Glutamatergic neuron (in vitro differentiated cells): ENCODE measurements at regions not wholly inside any gene's neighbourhood (a gene's known extent, or its start where the extent isn't known, plus 50 kb on each side); places are given as distances from the start of the nearest gene placed in this dataset.

Experiments
- DNase-seq: peaks from one replicate; pipeline ENCODE4 v3.0.0; 2022
- H3K27ac Mint-ChIP-seq: one replicate; pipeline ENCODE4 v1.8.0; 2020; ENCODE audit warnings: mild to moderate bottlenecking, mixed read lengths, inconsistent platforms; ENCODE audit not compliant: unreplicated experiment
- H3K27me3 Mint-ChIP-seq: one replicate; pipeline ENCODE4 v1.8.0; 2020; ENCODE audit warnings: mild to moderate bottlenecking, moderate library complexity, mixed read lengths, inconsistent platforms; ENCODE audit not compliant: unreplicated experiment
- H3K36me3 Mint-ChIP-seq: one replicate; pipeline ENCODE4 v1.8.0; 2020; ENCODE audit warnings: mild to moderate bottlenecking, mixed read lengths, inconsistent platforms; ENCODE audit not compliant: unreplicated experiment
- H3K4me1 Mint-ChIP-seq: one replicate; pipeline ENCODE4 v1.8.0; 2020; ENCODE audit warnings: mild to moderate bottlenecking, low read depth, mixed read lengths, inconsistent platforms; ENCODE audit not compliant: unreplicated experiment
- H3K4me3 Mint-ChIP-seq: one replicate; pipeline ENCODE4 v1.8.0; 2020; ENCODE audit warnings: mild to moderate bottlenecking, mixed read lengths, inconsistent platforms; ENCODE audit not compliant: unreplicated experiment
- H3K9me3 Mint-ChIP-seq: one replicate; pipeline ENCODE4 v1.8.0; 2020; ENCODE audit warnings: mild to moderate bottlenecking, moderate library complexity, mixed read lengths, inconsistent platforms; ENCODE audit not compliant: unreplicated experiment
- CTCF ChIP-seq: fragments of 200-600 bp; sonication (generic); IDR thresholded peaks from one replicate; pipeline ENCODE4 v1.5.0; 2021; ENCODE audit not compliant: partially characterized antibody, unreplicated experiment

DNA sequence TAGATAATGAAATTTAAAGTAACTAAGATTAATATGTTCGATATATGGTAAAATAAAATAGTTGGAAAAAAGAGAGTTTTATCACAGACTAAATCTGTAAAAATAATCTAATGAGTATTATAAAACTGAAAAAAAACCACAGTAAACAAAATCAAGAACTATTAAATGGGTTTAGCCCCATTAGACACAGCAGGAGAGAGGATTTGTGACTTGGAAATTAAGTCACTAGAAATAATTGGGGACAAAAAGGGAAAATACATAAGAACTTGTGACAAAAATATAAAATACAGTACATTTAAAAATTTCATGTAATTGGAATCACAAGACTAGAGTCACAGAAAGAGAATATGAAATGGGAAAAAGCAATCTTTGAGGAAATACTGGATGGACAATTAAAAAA is 1114.6 kb upstream of the KLHL29 start:
- no peak for TF ChIP-seq CTCF
- peaks cover 3% of the 10 kb centered on the region for H3K4me1 Mint-ChIP-seq
- no peak overlapping the region for H3K4me3 Mint-ChIP-seq
- peaks cover 12% of the 10 kb centered on the region for H3K36me3 Mint-ChIP-seq
- peaks cover 1% of the 10 kb centered on the region for H3K27me3 Mint-ChIP-seq
- no peak overlapping the region for H3K27ac Mint-ChIP-seq
- H3K9me3 Mint-ChIP-seq, result peaks cover 4% of the 10 kb centered on the region
- no peak for DNase-seq

- TF ChIP-seq CTCF, result no peak
- no peak overlapping the region for H3K27ac Mint-ChIP-seq
These were observed 1111.1 kb upstream of the KLHL29 start for GRCh38 chr2:22273853-22274252.

DNA sequence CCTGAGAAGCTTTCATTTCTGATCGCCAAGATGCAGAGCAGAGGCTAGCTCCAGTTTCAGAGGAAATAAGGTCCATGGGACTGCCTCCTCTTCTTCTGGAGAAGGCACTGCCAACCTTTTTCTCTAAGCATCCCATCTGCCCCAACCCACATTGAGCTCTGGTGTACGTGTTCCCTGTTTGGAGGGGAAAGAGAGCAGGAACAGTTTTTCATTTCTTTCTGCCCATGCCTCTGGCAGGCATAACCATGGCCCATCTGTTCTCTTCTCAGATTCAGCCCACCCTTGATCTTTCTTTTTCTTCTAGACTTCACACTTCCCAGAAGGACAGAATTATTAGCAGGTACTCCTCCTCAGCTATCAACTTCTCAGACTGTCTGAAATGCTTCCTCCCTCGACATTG is 1110.3 kb upstream of the KLHL29 start:
- H3K36me3 Mint-ChIP-seq, result peaks cover 12% of the 10 kb centered on the region
- peaks cover 4% of the 10 kb centered on the region for H3K9me3 Mint-ChIP-seq
- H3K4me1 Mint-ChIP-seq, result peaks cover 6% of the 10 kb centered on the region
- H3K4me3 Mint-ChIP-seq, result no peak overlapping the region
- H3K27me3 Mint-ChIP-seq, result no peaks in the 10 kb centered on the region
- DNase-seq, result no peak
- TF ChIP-seq CTCF, result no peak
- H3K27ac Mint-ChIP-seq, result no peak overlapping the region

More at GRCh38 chr2:22273853-22274252, 1111.1 kb upstream of the KLHL29 start:
- DNase-seq, result no peak
- peaks cover 3% of the 10 kb centered on the region for H3K4me1 Mint-ChIP-seq
- H3K4me3 Mint-ChIP-seq, result no peak overlapping the region
- no peaks in the 10 kb centered on the region for H3K27me3 Mint-ChIP-seq
- H3K9me3 Mint-ChIP-seq, result peaks cover 4% of the 10 kb centered on the region
- H3K36me3 Mint-ChIP-seq, result peaks cover 12% of the 10 kb centered on the region

GRCh38 chr2:22276696-22277095 is 1108.3 kb upstream of the KLHL29 start:
- no peaks in the 10 kb centered on the region for H3K27me3 Mint-ChIP-seq
- TF ChIP-seq CTCF, result no peak
- no peak overlapping the region for H3K27ac Mint-ChIP-seq
- peaks cover 5% of the 10 kb centered on the region for H3K36me3 Mint-ChIP-seq
- DNase-seq, result no peak
- no peak overlapping the region for H3K4me3 Mint-ChIP-seq
- H3K9me3 Mint-ChIP-seq, result no peaks in the 10 kb centered on the region
- peaks cover 16% of the 10 kb centered on the region for H3K4me1 Mint-ChIP-seq

DNA sequence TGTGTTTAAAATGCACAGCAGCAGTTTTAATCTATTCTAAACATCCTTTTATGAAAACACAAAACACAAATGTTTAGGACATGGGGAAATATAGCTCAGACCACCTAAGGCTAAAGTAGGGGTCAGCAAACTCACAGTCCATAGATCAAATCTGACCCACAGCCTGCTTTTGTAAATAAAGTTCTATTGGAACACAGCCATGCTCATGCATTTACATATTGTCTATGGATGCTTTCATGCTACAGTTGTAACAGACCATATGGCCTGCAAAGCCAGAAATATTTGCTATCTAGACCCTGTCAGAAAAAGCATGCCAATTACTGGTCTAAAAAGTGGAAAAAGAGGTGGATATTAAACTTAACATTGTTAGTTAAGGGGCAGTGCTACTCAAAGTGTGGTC is 1105.4 kb upstream of the KLHL29 start:
- no peak for TF ChIP-seq CTCF
- Mint-ChIP-seq H3K9me3 (no peaks in the 10 kb centered on the region), H3K27ac (no peak overlapping the region), H3K4me3 (no peak overlapping the region), H3K27me3 (no peaks in the 10 kb centered on the region), H3K36me3 (no peaks in the 10 kb centered on the region), H3K4me1 (peaks cover 16% of the 10 kb centered on the region)
- no peak for DNase-seq
